ENCODE measurements at regions not wholly inside any gene's neighbourhood (a gene's known extent, or its start where the extent isn't known, plus 50 kb on each side); places are given as distances from the start of the nearest gene placed in this dataset.

DNA sequence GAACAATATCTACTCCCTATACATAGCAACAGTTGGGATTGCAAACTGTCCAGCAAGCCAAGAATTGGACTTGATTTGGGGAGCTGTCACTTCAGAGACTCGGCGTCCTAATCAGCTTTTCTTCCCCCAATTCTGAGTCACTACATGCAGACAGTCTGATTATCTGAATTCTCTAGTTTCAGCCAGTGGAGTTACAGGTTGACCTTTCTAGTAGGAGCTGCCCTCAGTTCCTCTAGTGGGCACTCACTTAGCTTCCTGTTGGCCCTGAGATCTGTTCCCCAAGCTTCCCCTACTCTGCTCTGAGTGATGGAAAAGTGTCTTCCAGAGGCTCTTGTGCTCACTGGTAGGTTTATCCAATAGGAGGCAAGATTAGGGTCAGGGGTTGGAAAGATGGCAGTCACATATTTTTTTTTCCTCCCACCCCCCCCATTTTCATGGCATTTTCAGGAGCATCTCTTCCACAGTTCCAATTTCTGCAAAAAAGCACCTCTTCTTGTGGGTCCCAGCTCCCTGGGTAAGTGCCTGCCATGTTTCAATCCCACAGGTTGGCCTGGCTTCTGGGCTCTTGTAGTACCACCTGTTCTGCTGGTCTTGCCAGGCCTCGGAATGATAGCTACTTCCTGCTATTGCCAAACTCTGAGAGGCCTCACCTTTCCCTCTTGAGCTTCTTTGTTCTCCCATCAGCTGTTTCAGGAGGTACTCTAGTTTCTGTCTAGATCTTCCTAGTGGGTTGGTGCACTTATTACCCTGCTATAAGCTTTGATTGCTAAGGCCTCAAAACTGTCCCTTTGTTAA lies 182.2 kb downstream of the RAP2B start:
- intact Hi-C loops (cut with micrococcal nuclease; ENCODE audit: unreplicated experiment), result no loop called here

DNA sequence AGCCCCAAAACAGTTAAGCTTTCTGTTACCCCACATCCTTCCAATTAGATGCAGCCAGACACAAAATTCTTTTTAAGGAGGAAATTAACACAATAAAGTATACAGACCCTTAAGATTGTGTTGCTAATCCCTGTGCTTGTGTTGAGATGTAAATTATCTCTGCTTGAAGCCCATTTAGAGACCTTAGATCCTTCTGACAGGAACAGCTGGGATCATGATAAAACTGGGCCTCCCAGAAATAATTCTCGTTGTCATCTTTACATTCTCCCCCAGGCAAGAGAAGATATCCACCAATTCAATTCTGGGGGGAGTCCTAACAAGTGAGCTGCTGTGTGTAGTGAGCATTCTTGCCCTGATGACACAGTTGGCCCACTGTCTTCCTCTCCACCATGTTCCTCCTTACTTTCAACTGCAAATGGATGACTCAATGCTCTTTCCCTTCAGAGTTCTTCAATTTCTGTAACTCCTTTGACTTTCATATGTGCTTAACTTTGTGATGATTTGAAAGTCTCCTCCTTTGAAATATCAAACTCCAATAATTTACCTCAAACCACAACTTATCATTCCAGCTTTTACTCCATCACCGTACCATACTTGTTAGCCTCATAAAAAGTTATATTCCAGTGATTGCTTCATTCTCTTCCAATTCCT lies 186.6 kb downstream of the RAP2B start:
- no peaks in the 10 kb centered on the region; the same call in 1 of the 2 replicates for H3K36me3 ChIP-seq (ENCODE audit: control insufficient read depth, insufficient read depth, low read length)
- no peaks in the 10 kb centered on the region for H3K27me3 ChIP-seq (replicated peaks; ENCODE audit: control insufficient read depth, insufficient read depth, low read length)
- H3K4me3 ChIP-seq (ENCODE audit: low read depth, low read length), result no peak overlapping the region
- BruUV-seq (replicated peaks), result no TSS peak
- ChIA-PET CTCF (no interaction called here), POLR2A (interaction anchor here (0.6 kb wide), 1 partner anchor 211 kb away, joined by 3 read pairs; no protein-coding TSS in a partner anchor)
- no peak for DNase-seq
- Mint-ChIP-seq H3K9me3 (ENCODE audit: unreplicated experiment) (peaks cover 37% of the 10 kb centered on the region), H3K27me3 (ENCODE audit: insufficient read depth, unreplicated experiment) (no peaks in the 10 kb centered on the region), H3K36me3 (ENCODE audit: insufficient read depth, unreplicated experiment) (peaks cover 20% of the 10 kb centered on the region), H3K4me1 (ENCODE audit: low read depth, unreplicated experiment) (peaks cover 24% of the 10 kb centered on the region), H3K27ac (ENCODE audit: unreplicated experiment) (peak overlapping the region; percentile 71), H3K4me3 (ENCODE audit: unreplicated experiment) (no peak overlapping the region)
- H3K9me3 ChIP-seq, result peaks cover 25% of the 10 kb centered on the region
- TF ChIP-seq, protein P1, sequence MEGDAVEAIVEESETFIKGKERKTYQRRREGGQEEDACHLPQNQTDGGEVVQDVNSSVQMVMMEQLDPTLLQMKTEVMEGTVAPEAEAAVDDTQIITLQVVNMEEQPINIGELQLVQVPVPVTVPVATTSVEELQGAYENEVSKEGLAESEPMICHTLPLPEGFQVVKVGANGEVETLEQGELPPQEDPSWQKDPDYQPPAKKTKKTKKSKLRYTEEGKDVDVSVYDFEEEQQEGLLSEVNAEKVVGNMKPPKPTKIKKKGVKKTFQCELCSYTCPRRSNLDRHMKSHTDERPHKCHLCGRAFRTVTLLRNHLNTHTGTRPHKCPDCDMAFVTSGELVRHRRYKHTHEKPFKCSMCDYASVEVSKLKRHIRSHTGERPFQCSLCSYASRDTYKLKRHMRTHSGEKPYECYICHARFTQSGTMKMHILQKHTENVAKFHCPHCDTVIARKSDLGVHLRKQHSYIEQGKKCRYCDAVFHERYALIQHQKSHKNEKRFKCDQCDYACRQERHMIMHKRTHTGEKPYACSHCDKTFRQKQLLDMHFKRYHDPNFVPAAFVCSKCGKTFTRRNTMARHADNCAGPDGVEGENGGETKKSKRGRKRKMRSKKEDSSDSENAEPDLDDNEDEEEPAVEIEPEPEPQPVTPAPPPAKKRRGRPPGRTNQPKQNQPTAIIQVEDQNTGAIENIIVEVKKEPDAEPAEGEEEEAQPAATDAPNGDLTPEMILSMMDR (IDR thresholded peaks at IDR 0.05; ENCODE audit: insufficient read depth in 1 of 2, low read depth in 1 of 2, low read length in 1 of 2, severe bottlenecking in 1 of 2, unreplicated experiment in 1 of 2), result no peak
- intact Hi-C loops (cut with micrococcal nuclease; ENCODE audit: unreplicated experiment), result no loop called here
- peaks cover 34% of the 10 kb centered on the region for H3K4me1 ChIP-seq

More for the DNA sequence above, 182.2 kb downstream of the RAP2B start:
- no peak for DNase-seq
- Histone ChIP-seq H3K27me3 (replicated peaks; ENCODE audit: control insufficient read depth, insufficient read depth, low read length) (no peaks in the 10 kb centered on the region), H3K4me1 (peaks cover 16% of the 10 kb centered on the region; the same call in 1 of the 2 replicates), H3K36me3 (ENCODE audit: control insufficient read depth, insufficient read depth, low read length) (no peaks in the 10 kb centered on the region; the same call in 1 of the 2 replicates), H3K9me3 (peaks cover 11% of the 10 kb centered on the region; the same call in 1 of the 2 replicates), H3K4me3 (ENCODE audit: low read depth, low read length) (no peak overlapping the region)
- Mint-ChIP-seq H3K4me1 (ENCODE audit: low read depth, unreplicated experiment) (peaks cover 6% of the 10 kb centered on the region), H3K27ac (ENCODE audit: unreplicated experiment) (no peak overlapping the region), H3K36me3 (ENCODE audit: insufficient read depth, unreplicated experiment) (no peaks in the 10 kb centered on the region), H3K27me3 (ENCODE audit: insufficient read depth, unreplicated experiment) (no peaks in the 10 kb centered on the region), H3K4me3 (ENCODE audit: unreplicated experiment) (no peak overlapping the region), H3K9me3 (ENCODE audit: unreplicated experiment) (peaks cover 32% of the 10 kb centered on the region)
- TF ChIP-seq, protein P1 (IDR thresholded peaks at IDR 0.05; ENCODE audit: insufficient read depth in 1 of 2, low read depth in 1 of 2, low read length in 1 of 2, severe bottlenecking in 1 of 2, unreplicated experiment in 1 of 2), result no peak
- CTCF ChIA-PET, result interaction anchor here (0.7 to 1.2 kb wide), 2 partner anchors 301 to 386 kb away, joined by 4 read pairs; no protein-coding TSS in a partner anchor
- POLR2A ChIA-PET, result no interaction called here
- no TSS peak for BruUV-seq (replicated peaks)

DNA sequence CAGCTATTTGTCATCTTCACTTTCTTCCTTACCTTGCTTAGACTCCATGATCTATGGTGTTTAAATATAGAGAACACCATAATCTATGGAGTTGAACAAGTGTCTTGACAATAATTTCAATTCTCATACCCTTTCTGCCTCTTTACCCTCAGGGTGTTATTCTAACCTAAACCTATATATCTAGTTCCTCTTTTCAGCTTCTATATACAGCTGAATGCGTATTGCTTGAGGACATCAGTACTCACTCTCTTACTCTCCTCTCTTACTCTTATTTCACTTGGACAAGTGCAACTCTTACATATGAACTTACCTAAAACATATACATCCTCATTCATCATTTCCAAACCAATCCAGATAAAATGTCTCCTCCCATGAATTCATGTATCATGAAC lies 187.1 kb downstream of the RAP2B start:
- intact Hi-C loops (cut with micrococcal nuclease; ENCODE audit: unreplicated experiment), result no loop called here
- Histone ChIP-seq H3K4me3 (ENCODE audit: low read depth, low read length) (no peak overlapping the region), H3K9me3 (peaks cover 25% of the 10 kb centered on the region), H3K27me3 (replicated peaks; ENCODE audit: control insufficient read depth, insufficient read depth, low read length) (no peaks in the 10 kb centered on the region), H3K4me1 (peaks cover 31% of the 10 kb centered on the region), H3K36me3 (ENCODE audit: control insufficient read depth, insufficient read depth, low read length) (no peaks in the 10 kb centered on the region; the same call in 1 of the 2 replicates)
- CTCF ChIA-PET, result no interaction called here
- no peak overlapping the region for H3K4me3 Mint-ChIP-seq (ENCODE audit: unreplicated experiment)
- POLR2A ChIA-PET, result interaction anchor here (0.6 kb wide), 1 partner anchor 212 kb away, joined by 3 read pairs; no protein-coding TSS in a partner anchor
- peaks cover 20% of the 10 kb centered on the region for H3K36me3 Mint-ChIP-seq (ENCODE audit: insufficient read depth, unreplicated experiment)
- H3K9me3 Mint-ChIP-seq (ENCODE audit: unreplicated experiment), result peaks cover 37% of the 10 kb centered on the region
- peak overlapping the region; percentile 71 for H3K27ac Mint-ChIP-seq (ENCODE audit: unreplicated experiment)
- no TSS peak for BruUV-seq (replicated peaks)
- no peak for DNase-seq
- H3K4me1 Mint-ChIP-seq (ENCODE audit: low read depth, unreplicated experiment), result peaks cover 24% of the 10 kb centered on the region
- TF ChIP-seq, protein P1 (IDR thresholded peaks at IDR 0.05; ENCODE audit: insufficient read depth in 1 of 2, low read depth in 1 of 2, low read length in 1 of 2, severe bottlenecking in 1 of 2, unreplicated experiment in 1 of 2), result no peak
- no peaks in the 10 kb centered on the region for H3K27me3 Mint-ChIP-seq (ENCODE audit: insufficient read depth, unreplicated experiment)

All from Caco-2 (cell line).